ENCODE measurements at regions not wholly inside any gene's neighbourhood (a gene's known extent, or its start where the extent isn't known, plus 50 kb on each side); places are given as distances from the start of the nearest gene placed in this dataset.

DNA sequence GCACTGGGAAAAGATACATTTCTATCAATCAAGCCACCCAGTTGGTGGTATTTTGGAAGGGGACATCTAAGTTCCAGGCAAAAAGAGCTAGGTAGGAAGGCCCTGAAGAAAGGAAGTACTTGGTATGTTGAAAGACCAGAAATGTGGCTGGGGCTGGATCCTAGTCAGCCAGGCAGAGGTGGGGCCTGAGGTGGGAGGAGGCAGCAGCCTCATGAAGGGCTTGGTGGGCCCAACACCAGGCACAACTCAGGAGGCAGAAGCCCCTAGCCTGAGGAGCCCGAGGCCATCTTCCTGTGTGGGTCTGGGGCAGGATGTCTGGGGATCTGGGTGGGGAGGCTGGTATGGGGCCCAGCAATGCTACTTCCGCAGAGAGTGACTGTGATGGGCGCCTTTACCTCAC, 105.9 kb downstream of the SALL1 start:
- TF ChIP-seq, protein P1, sequence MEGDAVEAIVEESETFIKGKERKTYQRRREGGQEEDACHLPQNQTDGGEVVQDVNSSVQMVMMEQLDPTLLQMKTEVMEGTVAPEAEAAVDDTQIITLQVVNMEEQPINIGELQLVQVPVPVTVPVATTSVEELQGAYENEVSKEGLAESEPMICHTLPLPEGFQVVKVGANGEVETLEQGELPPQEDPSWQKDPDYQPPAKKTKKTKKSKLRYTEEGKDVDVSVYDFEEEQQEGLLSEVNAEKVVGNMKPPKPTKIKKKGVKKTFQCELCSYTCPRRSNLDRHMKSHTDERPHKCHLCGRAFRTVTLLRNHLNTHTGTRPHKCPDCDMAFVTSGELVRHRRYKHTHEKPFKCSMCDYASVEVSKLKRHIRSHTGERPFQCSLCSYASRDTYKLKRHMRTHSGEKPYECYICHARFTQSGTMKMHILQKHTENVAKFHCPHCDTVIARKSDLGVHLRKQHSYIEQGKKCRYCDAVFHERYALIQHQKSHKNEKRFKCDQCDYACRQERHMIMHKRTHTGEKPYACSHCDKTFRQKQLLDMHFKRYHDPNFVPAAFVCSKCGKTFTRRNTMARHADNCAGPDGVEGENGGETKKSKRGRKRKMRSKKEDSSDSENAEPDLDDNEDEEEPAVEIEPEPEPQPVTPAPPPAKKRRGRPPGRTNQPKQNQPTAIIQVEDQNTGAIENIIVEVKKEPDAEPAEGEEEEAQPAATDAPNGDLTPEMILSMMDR (IDR thresholded peaks at IDR 0.05; ENCODE audit: borderline replicate concordance, extremely low read depth, low read length, poor library complexity, severe bottlenecking) = no peak
- TF ChIP-seq EZH2 (IDR thresholded peaks at IDR 0.05; ENCODE audit: borderline replicate concordance, low read depth, low read length, severe bottlenecking) = no peak

All from DND-41 (cell line).